ENCODE measurements at regions not wholly inside any gene's neighbourhood (a gene's known extent, or its start where the extent isn't known, plus 50 kb on each side); places are given as distances from the start of the nearest gene placed in this dataset.

GRCh38 chr9:30732060-30732459 lies 1652.4 kb upstream of the ACO1 start (continued):
- TF ChIP-seq PRMT5 (CRISPR knock-in tag; IDR thresholded peaks at IDR 0.05) (no peak), RBM15 (IDR thresholded peaks at IDR 0.05; ENCODE audit: insufficient read depth, low read length) (no peak), FOXJ3 (CRISPR knock-in tag; IDR thresholded peaks at IDR 0.05) (no peak), MCM7 (IDR thresholded peaks at IDR 0.05) (no peak), STAT5A (IDR thresholded peaks at IDR 0.05; ENCODE audit: borderline replicate concordance, low read length) (no peak), CTBP1 (IDR thresholded peaks at IDR 0.05; ENCODE audit: borderline replicate concordance) (no peak)

- no peak overlapping the region for H2AFZ ChIP-seq (ENCODE audit: low read depth, low read length)
- in situ Hi-C loops (cut with MboI) = no loop called here
- BruUV-seq (replicated peaks) = no TSS peak
- TF ChIP-seq ZNF695 (CRISPR knock-in tag; IDR thresholded peaks at IDR 0.05) = no peak
- no peak for TF ChIP-seq E2F4 (CRISPR knock-in tag; IDR thresholded peaks at IDR 0.05; ENCODE audit: low read depth)
- TF ChIP-seq FOXJ2 (tag; IDR thresholded peaks at IDR 0.05) = no peak
- TF ChIP-seq SMARCB1 (IDR thresholded peaks at IDR 0.05; ENCODE audit: insufficient read length, low read depth) = no peak
- no peak for TF ChIP-seq STAT6 (CRISPR knock-in tag; IDR thresholded peaks at IDR 0.05)
- TF ChIP-seq HLTF (IDR thresholded peaks at IDR 0.05) = no peak
- no peak for TF ChIP-seq ZNF347 (CRISPR knock-in tag; IDR thresholded peaks at IDR 0.05; ENCODE audit: low read depth)
- TF ChIP-seq SFPQ (IDR thresholded peaks at IDR 0.05; ENCODE audit: low read depth, low read length) = no peak
- no peak for TF ChIP-seq SAFB2 (IDR thresholded peaks at IDR 0.05; ENCODE audit: borderline replicate concordance, low read depth, low read length, severe bottlenecking)
- TF ChIP-seq ZNF551 (CRISPR knock-in tag; IDR thresholded peaks at IDR 0.05) = no peak
- TF ChIP-seq COPS2 (conservative IDR thresholded peaks at IDR 0.05) = no peak
- no peak for TF ChIP-seq CEBPG (CRISPR knock-in tag; IDR thresholded peaks at IDR 0.05)
- no peak for TF ChIP-seq CEBPG (tag; conservative IDR thresholded peaks at IDR 0.05 in 1 of 2, IDR thresholded peaks at IDR 0.05 in 1 of 2)
Observed at GRCh38 chr9:30744871-30745270, 1639.6 kb upstream of the ACO1 start.

More at GRCh38 chr9:30744871-30745270, 1639.6 kb upstream of the ACO1 start:
- H3K9ac ChIP-seq (ENCODE audit: insufficient read depth in 1 of 2, low read depth in 2 of 2, low read length in 2 of 2) = no peak overlapping the region
- H3K79me2 ChIP-seq (ENCODE audit: control insufficient read depth, insufficient read depth, low read length) = no peaks in the 10 kb centered on the region
- WGBS (ENCODE audit: insufficient coverage, low coverage, missing lambda C conversion rate) = no CpG with 5 or more reads among the region's 2 CpGs
- ATAC-seq (no peak), DNase-seq (ENCODE audit: extremely low read depth in 1 of 4, low spot score in 3 of 4) (no peak), FAIRE-seq (no peak)
- no peak overlapping the region for H3K4me3 ChIP-seq
- no peaks in the 10 kb centered on the region for H3K9me1 ChIP-seq (ENCODE audit: control insufficient read depth, insufficient read depth, low read length)
- no peak overlapping the region for H3K27ac ChIP-seq (ENCODE audit: extremely low read depth, low read depth, low read length)
- intact Hi-C loops (cut with micrococcal nuclease) = no loop called here
- no peak overlapping the region for H3K4me2 ChIP-seq (ENCODE audit: insufficient read depth, low read length)
- H3K36me3 ChIP-seq (ENCODE audit: control insufficient read depth, insufficient read depth, low read length) = no peaks in the 10 kb centered on the region
- ChIA-PET CTCF (ENCODE audit: low intra/inter-chr PET ratio) (no interaction called here), POLR2A (no interaction called here)
- H3K27me3 ChIP-seq (ENCODE audit: control insufficient read depth in 2 of 2, insufficient read depth in 2 of 2, low read length in 2 of 2) = no peaks in the 10 kb centered on the region
- H4K20me1 ChIP-seq (replicated peaks; ENCODE audit: control insufficient read depth, insufficient read depth, low read length) = no peaks in the 10 kb centered on the region
- no peaks in the 10 kb centered on the region for H3K4me1 ChIP-seq (replicated peaks in 1 of 2; ENCODE audit: control insufficient read depth in 2 of 2, insufficient read depth in 2 of 2, low read length in 2 of 2)
- no peaks in the 10 kb centered on the region for H3K9me3 ChIP-seq (replicated peaks; ENCODE audit: control insufficient read depth, insufficient read depth, low read depth, low read length)

Measured in K562 (cell line).